Sigmoid colon (tissue), 3 donors: ENCODE measurements at regions not wholly inside any gene's neighbourhood (a gene's known extent, or its start where the extent isn't known, plus 50 kb on each side); places are given as distances from the start of the nearest gene placed in this dataset.

ENCODE experiments used
- CTCF ChIP-seq, 4 experiments: fragments of 450-650 bp in 3 of 4; fragments of 200-600 bp in 1 of 4; IDR thresholded peaks; one replicate each; pipeline ENCODE4 v1.5.1; 2016 to 2019; ENCODE audit warnings: antibody characterized with exemption in 4 of 4, mild to moderate bottlenecking in 3 of 4, moderate library complexity in 2 of 4
- POLR2A ChIP-seq, 2 donors: fragments of 450-650 bp; IDR thresholded peaks; one replicate each; pipeline ENCODE4 v1.6.1; 2016; ENCODE audit warnings: antibody characterized with exemption in 2 of 2, mild to moderate bottlenecking in 2 of 2, moderate library complexity in 2 of 2

GRCh38 chr4:140302151-140302859, 71.1 kb upstream of the SCOC start:
- no peak for TF ChIP-seq POLR2A (IDR thresholded peaks at IDR 0.05)
- TF ChIP-seq CTCF (IDR thresholded peaks at IDR 0.05), result no peak
